ENCODE measurements at regions not wholly inside any gene's neighbourhood (a gene's known extent, or its start where the extent isn't known, plus 50 kb on each side); places are given as distances from the start of the nearest gene placed in this dataset.

DNA sequence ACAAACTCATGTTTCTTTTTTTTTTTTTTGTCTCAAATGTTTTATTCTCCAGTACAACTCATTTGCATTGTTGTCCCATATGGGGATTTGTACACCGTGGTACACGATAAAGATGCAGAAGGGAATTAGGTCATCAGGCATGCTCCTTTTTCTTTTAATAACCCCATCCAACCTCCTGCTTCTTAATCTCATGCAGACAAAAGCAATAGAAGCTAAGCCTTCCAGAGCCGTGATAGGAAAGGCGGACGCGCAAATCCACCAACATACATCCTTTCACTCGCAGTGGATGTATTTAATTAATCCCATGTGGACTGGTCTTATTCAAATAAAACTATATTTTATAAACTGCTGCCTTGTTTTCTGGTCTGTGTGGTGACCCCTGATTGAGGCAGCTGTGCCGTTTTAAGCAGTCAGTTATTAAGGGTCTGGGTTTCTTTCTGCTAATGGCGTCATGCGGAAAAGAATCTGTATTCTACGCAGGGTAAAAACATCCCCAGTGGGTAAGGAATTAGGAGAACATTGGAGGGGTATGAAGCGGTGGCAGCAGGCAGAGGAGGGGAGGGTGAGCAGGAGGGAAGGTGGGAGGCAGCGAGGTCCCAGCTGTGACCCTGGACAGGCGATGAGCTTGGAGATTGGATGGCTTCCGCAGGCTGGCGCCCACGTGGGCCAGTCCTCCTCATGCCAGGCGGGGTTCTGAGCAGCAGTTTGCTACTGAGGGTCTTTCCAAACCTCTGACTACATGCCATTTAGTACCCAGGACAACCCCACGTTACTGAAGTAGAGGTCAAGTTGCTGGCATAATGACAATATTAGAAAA is 172.8 kb downstream of the LINC00237 start:
- Mint-ChIP-seq H3K36me3 (peaks cover 1% of the 10 kb centered on the region), H3K27me3 (peaks cover 1% of the 10 kb centered on the region), H3K4me1 (no peaks in the 10 kb centered on the region), H3K9me3 (peaks cover 0 to 9% (median 3%) of the 10 kb centered on the region in 3 donors), H3K4me3 (no peak overlapping the region), H3K27ac (no peak overlapping the region)

DNA sequence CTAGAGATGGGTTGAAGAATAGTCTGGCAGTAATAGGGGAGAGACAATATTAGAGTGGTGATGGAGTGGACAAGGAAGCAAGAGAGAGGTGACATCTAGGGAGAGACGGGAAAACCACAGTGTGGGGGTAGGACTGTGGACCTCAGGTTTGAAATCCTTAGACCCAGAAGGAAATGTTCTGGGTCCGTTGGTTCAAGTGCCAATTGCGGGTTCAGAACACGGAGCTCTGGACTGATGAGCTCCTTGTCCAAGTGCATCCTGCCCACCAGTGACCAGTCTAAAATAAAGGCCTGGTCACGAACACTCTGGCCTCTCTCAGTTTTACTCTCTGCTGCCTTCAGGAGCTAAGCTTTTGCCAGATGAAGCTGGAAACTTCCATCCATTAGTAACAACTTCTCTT is 174.0 kb downstream of the LINC00237 start:
- Mint-ChIP-seq H3K27me3 (peaks cover 1% of the 10 kb centered on the region), H3K4me3 (no peak overlapping the region), H3K4me1 (no peaks in the 10 kb centered on the region), H3K36me3 (peaks cover 1% of the 10 kb centered on the region), H3K27ac (no peak overlapping the region), H3K9me3 (peaks cover 0 to 9% (median 3%) of the 10 kb centered on the region in 3 donors)

DNA sequence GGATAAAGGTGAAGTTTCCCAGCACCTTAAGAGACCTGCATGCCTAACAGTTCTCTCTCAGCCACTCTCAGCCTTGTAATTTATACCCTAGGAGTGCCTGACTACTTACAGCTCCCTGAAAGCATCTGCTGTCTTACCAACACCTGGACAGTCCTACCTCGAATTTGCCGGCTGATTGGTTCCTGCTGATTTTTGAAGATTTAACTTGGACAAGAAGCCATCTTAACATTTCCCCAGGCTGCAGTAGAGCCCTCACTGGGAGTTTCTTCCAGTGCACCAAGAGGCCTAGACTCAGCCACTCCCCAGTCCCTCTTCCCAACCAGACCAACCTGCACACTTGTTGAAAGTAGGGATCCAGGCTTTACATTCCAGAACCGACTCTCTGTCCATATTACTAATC is 174.5 kb downstream of the LINC00237 start:
- Mint-ChIP-seq H3K27ac (no peak overlapping the region), H3K27me3 (peaks cover 1% of the 10 kb centered on the region), H3K9me3 (peaks cover 0 to 5% (median 3%) of the 10 kb centered on the region in 3 donors), H3K36me3 (peaks cover 1% of the 10 kb centered on the region), H3K4me3 (no peak overlapping the region), H3K4me1 (no peaks in the 10 kb centered on the region)

DNA sequence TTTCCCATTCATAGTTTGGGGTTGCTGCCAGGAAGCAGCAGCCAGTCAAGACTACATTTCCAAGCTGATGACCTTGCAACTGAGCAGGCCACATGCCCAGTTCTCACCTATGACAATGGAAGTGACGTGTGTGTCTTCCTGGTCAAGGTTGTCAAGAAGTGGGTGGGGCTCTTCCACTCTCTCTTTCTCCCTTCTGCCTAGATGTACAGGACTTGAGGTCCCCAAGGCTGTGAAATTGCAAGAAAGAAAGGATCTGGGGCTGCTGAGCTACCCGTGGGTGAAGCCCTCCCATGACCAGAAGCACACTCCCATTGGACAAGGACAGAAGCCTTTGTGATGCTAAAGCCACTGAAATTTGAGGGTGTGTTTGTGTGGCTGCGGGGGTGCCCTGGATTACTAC is 175.1 kb downstream of the LINC00237 start:
- peaks cover 0 to 3% (median 2%) of the 10 kb centered on the region in 3 donors for H3K9me3 Mint-ChIP-seq
- H3K27ac Mint-ChIP-seq = no peak overlapping the region
- H3K4me3 Mint-ChIP-seq = no peak overlapping the region
- no peaks in the 10 kb centered on the region for H3K4me1 Mint-ChIP-seq
- peaks cover 1% of the 10 kb centered on the region for H3K36me3 Mint-ChIP-seq
- H3K27me3 Mint-ChIP-seq = peaks cover 1% of the 10 kb centered on the region

DNA sequence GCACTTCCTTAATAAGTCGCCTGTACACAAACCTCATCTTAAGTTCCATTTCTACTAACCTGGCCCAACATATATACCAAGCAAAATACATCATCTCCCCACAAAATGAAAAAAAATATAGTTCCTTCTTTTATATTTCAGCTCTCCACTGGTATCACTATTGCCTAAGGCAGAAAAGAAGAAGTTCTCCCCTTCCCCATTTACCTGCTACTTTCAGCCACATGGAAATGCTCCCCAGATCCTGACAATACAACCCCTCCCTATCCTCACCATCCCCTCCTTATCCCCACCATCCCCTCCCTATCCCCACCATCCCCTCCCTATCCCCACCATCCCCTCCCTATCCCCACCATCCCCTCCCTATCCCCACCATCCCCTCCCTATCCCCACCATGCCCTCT is 175.7 kb downstream of the LINC00237 start:
- Mint-ChIP-seq H3K27ac (no peak overlapping the region), H3K4me3 (no peak overlapping the region), H3K27me3 (peaks cover 1% of the 10 kb centered on the region), H3K4me1 (no peaks in the 10 kb centered on the region), H3K9me3 (peaks cover 0 to 3% (median 2%) of the 10 kb centered on the region in 3 donors), H3K36me3 (peaks cover 1% of the 10 kb centered on the region)

DNA sequence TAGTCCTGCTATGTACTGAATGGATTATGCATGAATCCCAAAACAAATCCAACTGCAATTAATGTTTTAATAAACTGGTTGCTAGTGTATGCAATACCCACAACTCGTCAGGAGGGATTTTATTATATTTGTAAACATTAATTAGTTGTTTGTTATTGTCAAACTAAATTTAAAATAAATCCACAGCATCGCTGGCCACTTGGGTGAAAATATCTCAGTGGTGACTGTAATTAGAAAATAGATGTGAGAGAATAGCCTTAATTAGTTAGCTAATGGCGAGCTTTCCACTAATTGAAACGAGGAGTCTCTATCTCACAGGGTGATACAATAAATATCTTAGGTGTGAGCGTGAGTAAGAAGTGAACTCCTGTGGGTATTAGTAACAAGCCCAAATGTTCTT is 176.8 kb downstream of the LINC00237 start:
- H3K9me3 Mint-ChIP-seq = peaks cover 0 to 3% (median 2%) of the 10 kb centered on the region in 3 donors
- no peaks in the 10 kb centered on the region for H3K4me1 Mint-ChIP-seq
- no peak overlapping the region for H3K4me3 Mint-ChIP-seq
- peaks cover 1% of the 10 kb centered on the region for H3K27me3 Mint-ChIP-seq
- H3K36me3 Mint-ChIP-seq = peaks cover 1% of the 10 kb centered on the region
- H3K27ac Mint-ChIP-seq = no peak overlapping the region

DNA sequence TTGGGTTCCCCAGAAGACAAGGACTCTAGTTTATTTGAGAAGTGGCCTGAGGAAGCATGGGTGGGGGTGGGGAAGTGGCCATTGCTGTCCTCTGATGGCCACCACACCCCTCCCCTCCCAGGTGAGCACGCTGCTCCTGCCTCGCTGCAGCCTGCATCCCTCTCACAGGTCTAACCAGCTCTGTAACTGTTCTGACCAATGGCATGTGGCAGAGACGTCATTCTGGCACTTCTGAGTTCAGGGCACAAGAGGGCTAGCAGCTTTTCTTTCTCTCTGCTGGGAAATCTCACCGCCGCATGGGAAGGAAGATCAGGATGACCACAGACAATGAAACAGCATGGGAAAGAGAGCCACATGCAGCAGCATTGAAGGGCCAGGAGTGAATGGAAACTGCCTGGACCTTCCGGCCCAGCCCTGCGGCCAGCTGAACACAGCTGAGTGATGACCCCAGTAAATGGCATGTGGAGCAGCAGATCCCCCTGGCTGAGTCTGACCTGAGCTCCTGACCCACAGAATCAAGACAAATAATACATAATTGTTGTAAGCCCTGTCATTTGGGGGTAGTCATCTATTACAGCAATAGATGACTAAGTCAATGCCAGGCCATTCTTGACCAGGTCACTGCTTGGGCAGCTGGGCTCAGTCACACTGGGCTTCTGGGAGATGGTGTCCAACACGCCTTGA is 179.8 kb downstream of the LINC00237 start:
- peaks cover 1% of the 10 kb centered on the region for H3K27me3 Mint-ChIP-seq
- no peaks in the 10 kb centered on the region for H3K4me1 Mint-ChIP-seq
- no peaks in the 10 kb centered on the region for H3K36me3 Mint-ChIP-seq
- H3K9me3 Mint-ChIP-seq = peaks cover 0 to 3% (median 0%) of the 10 kb centered on the region in 3 donors
- H3K27ac Mint-ChIP-seq = no peak overlapping the region
- H3K4me3 Mint-ChIP-seq = no peak overlapping the region

DNA sequence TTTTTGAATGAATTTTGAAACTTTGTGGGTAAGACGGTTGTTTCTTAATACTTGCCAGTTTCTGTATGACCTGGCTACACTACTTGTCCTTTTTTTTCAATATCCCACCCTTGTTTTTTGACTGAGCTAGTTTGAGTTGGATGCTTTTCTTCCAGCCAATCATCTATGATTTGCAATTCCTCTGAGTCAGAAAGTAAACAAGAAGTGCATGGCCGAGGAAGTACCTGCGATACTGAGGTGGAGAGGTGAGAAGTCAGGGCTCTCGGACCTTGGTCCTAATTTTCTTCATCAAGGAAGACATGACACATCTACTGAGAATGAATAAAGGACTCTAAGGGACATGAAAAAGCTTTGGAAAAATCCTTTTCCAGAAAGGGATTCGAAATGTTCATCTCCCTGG is 185.7 kb downstream of the LINC00237 start:
- Mint-ChIP-seq H3K4me3 (no peak overlapping the region), H3K27me3 (peaks cover 2% of the 10 kb centered on the region), H3K36me3 (peaks cover 2% of the 10 kb centered on the region), H3K4me1 (no peaks in the 10 kb centered on the region), H3K9me3 (peaks cover 0 to 30% (median 17%) of the 10 kb centered on the region in 3 donors), H3K27ac (no peak overlapping the region)

DNA sequence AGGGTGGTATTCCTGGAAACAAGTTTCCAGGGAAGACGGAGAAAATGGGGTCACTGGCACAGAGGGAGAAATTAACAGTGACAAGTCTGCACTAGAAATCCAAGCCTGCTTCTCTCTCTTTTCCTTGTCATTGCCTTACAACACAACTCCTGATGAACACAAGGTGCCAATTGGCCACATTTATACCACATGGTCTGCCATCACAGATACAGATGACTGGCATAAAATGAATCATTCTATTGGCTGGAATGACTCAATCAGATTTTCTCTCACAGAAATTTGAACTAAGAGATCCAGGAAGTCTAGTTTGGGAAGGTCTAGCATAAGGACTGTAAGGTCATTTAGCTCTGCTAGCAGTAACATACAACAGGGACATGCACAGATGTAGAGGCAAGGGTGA is 190.3 kb downstream of the LINC00237 start:
- peaks cover 2% of the 10 kb centered on the region for H3K27me3 Mint-ChIP-seq
- H3K36me3 Mint-ChIP-seq = peaks cover 2% of the 10 kb centered on the region
- H3K9me3 Mint-ChIP-seq = peaks cover 0 to 32% (median 19%) of the 10 kb centered on the region in 3 donors
- no peak overlapping the region for H3K4me3 Mint-ChIP-seq
- H3K27ac Mint-ChIP-seq = no peak overlapping the region
- no peaks in the 10 kb centered on the region for H3K4me1 Mint-ChIP-seq

DNA sequence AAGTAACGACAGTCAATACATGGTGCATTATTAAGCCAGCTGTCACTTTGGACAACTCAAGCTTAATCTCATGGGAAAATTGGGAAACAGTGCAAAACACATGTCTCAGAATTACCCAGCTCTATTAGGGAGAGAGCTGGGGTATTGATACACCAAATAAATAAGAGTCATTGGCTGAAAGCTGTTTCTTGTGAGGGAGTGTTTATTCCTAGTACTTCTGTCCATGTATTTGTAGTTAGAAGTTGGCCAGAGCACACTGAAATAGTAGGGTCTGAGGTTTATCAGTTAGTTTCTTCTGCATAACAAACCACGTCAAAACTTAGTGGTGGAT is 192.0 kb upstream of the RALGAPA2 start:
- Mint-ChIP-seq H3K4me1 (no peaks in the 10 kb centered on the region), H3K4me3 (no peak overlapping the region), H3K9me3 (peaks cover 0 to 3% (median 2%) of the 10 kb centered on the region in 3 donors), H3K36me3 (no peaks in the 10 kb centered on the region), H3K27ac (no peak overlapping the region), H3K27me3 (peaks cover 3% of the 10 kb centered on the region)

DNA sequence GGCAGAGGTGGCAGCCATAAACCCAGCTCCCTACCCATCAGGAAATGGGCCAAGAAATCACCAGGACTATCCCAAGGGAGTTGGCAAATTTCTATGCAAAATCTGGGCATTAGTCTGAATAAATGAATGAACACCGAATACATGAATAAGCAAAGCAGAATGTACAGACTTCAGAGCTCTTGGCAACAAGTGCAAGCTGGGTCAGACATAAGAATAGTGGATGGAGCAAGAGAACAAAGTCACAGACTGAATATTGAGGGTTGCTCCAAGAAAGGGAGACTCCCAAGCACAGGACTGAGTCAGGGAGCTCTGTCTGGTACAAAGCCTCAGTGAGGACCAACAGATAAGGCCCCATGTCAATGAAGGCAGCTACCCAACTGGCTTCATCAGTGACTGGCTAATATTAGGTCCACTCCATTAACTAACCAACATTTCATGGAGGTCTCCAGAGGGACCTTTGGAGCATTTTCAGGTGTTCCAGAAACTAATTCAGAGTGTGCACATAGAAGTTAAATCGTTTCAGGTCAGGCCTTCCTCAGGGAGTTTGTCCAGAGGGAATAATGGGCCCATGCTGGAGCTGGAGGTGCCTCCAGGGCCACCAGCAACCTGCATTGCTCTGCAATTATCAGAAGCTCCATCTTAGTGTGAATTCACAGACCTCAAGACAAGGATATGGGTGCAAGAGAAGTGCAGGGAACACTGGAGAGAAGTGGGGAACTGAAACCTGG is 191.5 kb upstream of the RALGAPA2 start:
- no peak overlapping the region for H3K27ac Mint-ChIP-seq
- peaks cover 3% of the 10 kb centered on the region for H3K27me3 Mint-ChIP-seq
- no peaks in the 10 kb centered on the region for H3K36me3 Mint-ChIP-seq
- no peak overlapping the region for H3K4me3 Mint-ChIP-seq
- H3K4me1 Mint-ChIP-seq = no peaks in the 10 kb centered on the region
- H3K9me3 Mint-ChIP-seq = peaks cover 0 to 3% (median 2%) of the 10 kb centered on the region in 3 donors

DNA sequence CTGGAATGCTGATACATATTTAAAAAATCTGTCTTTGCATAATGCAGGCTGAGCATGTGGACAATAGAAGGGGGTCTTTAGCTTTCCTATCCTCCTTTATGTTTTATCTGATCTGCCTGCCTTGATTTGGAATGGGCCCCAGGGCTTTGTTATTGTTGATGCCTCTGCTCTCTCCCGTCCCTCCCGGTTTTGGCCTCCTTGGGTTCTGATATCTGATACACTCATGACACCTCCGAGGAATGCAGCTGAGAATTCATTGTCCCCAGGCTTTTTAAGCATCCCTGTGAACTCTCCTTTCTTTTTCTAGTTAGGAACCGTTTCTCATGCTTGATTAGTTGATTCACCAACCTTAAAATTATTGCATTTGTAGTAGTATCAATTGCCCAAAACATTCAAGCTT is 185.5 kb upstream of the RALGAPA2 start:
- no peak overlapping the region for H3K27ac Mint-ChIP-seq
- no peaks in the 10 kb centered on the region for H3K36me3 Mint-ChIP-seq
- H3K27me3 Mint-ChIP-seq = no peaks in the 10 kb centered on the region
- peaks cover 0 to 2% (median 0%) of the 10 kb centered on the region in 3 donors for H3K9me3 Mint-ChIP-seq
- no peak overlapping the region for H3K4me3 Mint-ChIP-seq
- H3K4me1 Mint-ChIP-seq = no peaks in the 10 kb centered on the region

DNA sequence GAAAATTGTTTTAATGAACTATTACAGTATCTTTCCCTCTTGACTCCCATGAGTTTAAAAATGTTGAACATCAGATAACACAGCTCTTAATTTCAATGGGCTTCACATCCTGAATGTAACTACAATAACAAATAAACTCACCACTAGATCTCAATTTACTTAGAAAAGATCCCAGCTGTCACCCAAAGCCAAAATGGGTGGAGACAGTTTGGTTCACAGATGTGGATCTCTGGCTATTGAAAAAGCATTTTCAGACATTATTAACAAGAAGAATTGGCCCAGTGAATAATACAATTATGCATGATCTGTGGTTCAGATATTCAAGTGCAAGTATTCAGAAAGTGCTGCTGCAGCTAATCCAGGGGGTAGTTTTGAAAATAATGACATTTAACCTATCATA is 184.7 kb upstream of the RALGAPA2 start:
- no peaks in the 10 kb centered on the region for H3K36me3 Mint-ChIP-seq
- peaks cover 1% of the 10 kb centered on the region for H3K27me3 Mint-ChIP-seq
- no peaks in the 10 kb centered on the region for H3K9me3 Mint-ChIP-seq
- H3K4me1 Mint-ChIP-seq = no peaks in the 10 kb centered on the region
- H3K4me3 Mint-ChIP-seq = no peak overlapping the region
- no peak overlapping the region for H3K27ac Mint-ChIP-seq

DNA sequence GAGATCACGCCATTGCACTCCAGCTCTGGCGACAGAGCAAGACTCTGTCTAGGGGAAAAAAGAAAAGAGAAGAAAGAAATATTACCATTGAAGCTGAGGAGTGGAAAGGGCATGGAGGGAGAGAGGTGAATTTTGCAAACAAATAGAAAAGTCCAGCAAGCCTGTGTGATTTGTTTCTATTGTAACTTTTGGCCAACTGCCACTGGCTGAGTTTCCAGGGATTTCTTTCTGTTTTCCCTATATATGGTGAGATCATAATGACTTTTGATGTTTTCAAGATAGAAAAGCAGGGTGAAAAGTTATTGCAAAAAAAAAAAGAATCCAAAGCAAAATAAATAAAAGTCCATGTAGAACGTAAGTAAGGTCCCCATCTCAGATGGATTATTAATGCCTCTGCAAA is 184.2 kb upstream of the RALGAPA2 start:
- no peak overlapping the region for H3K27ac Mint-ChIP-seq
- no peaks in the 10 kb centered on the region for H3K9me3 Mint-ChIP-seq
- no peaks in the 10 kb centered on the region for H3K4me1 Mint-ChIP-seq
- H3K4me3 Mint-ChIP-seq = no peak overlapping the region
- H3K27me3 Mint-ChIP-seq = peaks cover 2% of the 10 kb centered on the region
- no peaks in the 10 kb centered on the region for H3K36me3 Mint-ChIP-seq

DNA sequence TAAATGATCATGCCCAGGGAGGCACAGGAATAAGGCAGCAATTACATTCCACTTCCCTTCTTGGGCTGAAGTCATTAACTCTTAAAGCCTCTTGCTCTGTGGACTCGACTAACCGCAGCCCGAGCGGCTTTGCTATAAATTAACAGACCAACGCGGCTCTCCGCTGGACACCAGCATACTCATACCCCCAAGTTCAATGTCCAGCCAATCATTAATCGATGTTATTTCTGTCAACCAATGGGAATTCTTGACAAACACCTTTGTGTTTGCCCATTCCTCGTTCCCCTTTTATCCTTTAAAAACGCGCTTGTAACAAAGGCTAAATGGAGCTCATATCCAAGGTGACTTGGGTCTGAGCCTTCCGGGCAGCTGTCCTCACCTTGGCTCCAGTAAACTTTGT is 183.1 kb upstream of the RALGAPA2 start:
- no peaks in the 10 kb centered on the region for H3K9me3 Mint-ChIP-seq
- H3K4me3 Mint-ChIP-seq = no peak overlapping the region
- peaks cover 2% of the 10 kb centered on the region for H3K27me3 Mint-ChIP-seq
- H3K27ac Mint-ChIP-seq = no peak overlapping the region
- H3K36me3 Mint-ChIP-seq = no peaks in the 10 kb centered on the region
- no peaks in the 10 kb centered on the region for H3K4me1 Mint-ChIP-seq

Data from IgD-negative memory B cell (primary cell).